VCaP (cell line): ENCODE measurements at regions not wholly inside any gene's neighbourhood (a gene's known extent, or its start where the extent isn't known, plus 50 kb on each side); places are given as distances from the start of the nearest gene placed in this dataset.

ENCODE experiments used
- H3K27ac ChIP-seq: fragments of 450-650 bp; 2 replicates; pipeline ENCODE4 v1.5.1; 2017
- CTCF ChIP-seq: fragments of 450-650 bp; conservative IDR thresholded peaks from 2 replicates; pipeline ENCODE4 v1.5.1; 2017; ENCODE audit warnings: mild to moderate bottlenecking, moderate library complexity

DNA sequence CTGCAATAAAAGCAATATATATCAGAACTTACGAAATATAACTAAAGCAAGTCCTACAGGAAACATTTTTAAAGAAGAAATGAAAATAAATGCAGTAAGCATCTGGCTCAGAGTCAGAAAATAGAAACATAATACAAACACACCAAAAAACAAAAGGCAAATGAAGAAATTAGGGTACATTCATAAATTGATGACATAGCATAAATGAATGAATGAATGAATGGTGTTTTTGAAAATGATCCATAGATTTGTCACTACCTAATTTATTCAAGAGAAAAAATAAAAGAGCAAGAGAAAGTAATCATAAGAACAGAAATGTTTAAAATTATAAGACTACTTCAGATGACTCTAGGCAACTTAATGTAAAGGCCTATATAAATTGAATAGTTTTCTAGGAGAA is 226.1 kb upstream of the CDH20 start:
- no peak overlapping the region for H3K27ac ChIP-seq
- TF ChIP-seq CTCF: no peak

DNA sequence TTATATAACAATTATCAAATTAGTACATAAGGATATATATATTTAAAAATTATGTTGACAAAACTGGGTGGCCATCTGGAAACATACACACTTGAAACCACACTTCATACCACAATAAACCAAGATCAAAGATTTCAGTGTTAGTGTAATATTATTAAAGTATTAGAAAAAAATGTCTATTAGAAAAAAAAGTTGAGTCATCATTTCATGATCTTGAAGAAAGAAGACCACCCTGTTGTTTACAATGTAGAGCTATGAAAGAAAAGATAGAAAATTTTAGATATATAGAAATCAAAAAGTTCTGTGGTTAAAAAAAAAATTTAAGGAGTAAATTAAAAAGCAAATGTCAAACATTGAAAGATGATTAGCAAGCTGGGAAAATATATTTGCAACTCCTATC is 224.5 kb upstream of the CDH20 start:
- no peak overlapping the region for H3K27ac ChIP-seq
- no peak for TF ChIP-seq CTCF

DNA sequence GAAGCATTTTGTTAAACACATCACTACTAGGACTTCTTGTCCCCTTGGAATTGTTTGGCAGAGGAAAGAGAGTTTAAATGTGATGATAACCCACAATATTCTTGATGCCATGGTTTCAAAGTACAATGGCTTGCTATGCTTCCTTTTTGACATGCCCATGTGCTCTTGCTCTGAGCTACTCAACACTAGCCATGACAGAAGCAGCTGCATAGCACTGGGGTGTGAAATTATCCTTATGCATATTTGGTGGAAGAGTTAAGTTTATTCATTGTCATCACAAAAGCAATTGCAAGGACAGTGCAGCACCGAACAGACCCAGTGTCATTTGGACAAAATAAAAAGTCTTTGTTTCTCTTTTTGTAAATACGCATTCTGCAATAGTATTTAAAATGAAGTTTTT is 209.9 kb upstream of the CDH20 start:
- no peak overlapping the region for H3K27ac ChIP-seq
- no peak for TF ChIP-seq CTCF

DNA sequence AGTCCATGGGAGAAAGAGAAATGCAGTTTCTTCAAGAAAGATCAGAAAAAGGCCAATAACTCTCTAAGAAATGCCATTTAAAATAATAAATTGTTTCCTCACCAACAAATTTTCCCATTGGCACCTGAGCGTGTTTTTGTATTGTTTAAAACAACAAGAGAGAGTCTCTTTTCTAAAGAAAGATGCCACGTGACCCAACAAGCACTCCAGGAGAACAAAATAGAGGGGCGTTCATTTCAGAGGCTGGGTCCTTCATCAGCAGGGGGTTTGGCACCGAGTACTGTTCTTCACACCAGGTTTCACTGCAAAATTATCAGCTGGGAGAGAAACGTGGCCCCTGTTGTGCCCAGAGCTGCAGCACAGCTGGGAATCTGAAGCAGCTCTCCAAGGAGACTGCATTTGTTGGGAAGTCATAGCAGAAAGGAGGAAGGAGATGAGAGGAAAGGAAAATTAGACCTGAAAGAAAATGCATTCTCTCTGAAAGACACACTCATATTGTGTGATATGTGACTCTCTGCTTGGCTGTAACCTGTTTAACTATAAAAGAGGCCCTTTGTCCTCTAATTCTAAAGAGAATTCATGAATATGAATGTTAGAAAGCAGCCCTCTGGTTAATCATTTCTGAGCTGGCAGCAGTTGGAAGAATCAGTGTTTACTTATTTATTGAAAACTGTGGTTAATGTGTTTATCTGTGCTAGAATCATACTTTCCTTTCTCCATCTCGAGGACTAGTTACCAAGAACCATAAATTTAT is 205.3 kb upstream of the CDH20 start:
- H3K27ac ChIP-seq: peak overlapping the region; percentile 78
- TF ChIP-seq CTCF: no peak

GRCh38 chr18:61129001-61129400 is 204.2 kb upstream of the CDH20 start:
- TF ChIP-seq CTCF: no peak
- peak overlapping the region; percentile 78 for H3K27ac ChIP-seq

GRCh38 chr18:61132031-61132430 is 201.2 kb upstream of the CDH20 start:
- H3K27ac ChIP-seq: no peak overlapping the region
- TF ChIP-seq CTCF: no peak

GRCh38 chr18:61133783-61134182 is 199.4 kb upstream of the CDH20 start:
- H3K27ac ChIP-seq: no peak overlapping the region
- TF ChIP-seq CTCF: no peak
